ENCODE measurements at regions not wholly inside any gene's neighbourhood (a gene's known extent, or its start where the extent isn't known, plus 50 kb on each side); places are given as distances from the start of the nearest gene placed in this dataset.

DNA sequence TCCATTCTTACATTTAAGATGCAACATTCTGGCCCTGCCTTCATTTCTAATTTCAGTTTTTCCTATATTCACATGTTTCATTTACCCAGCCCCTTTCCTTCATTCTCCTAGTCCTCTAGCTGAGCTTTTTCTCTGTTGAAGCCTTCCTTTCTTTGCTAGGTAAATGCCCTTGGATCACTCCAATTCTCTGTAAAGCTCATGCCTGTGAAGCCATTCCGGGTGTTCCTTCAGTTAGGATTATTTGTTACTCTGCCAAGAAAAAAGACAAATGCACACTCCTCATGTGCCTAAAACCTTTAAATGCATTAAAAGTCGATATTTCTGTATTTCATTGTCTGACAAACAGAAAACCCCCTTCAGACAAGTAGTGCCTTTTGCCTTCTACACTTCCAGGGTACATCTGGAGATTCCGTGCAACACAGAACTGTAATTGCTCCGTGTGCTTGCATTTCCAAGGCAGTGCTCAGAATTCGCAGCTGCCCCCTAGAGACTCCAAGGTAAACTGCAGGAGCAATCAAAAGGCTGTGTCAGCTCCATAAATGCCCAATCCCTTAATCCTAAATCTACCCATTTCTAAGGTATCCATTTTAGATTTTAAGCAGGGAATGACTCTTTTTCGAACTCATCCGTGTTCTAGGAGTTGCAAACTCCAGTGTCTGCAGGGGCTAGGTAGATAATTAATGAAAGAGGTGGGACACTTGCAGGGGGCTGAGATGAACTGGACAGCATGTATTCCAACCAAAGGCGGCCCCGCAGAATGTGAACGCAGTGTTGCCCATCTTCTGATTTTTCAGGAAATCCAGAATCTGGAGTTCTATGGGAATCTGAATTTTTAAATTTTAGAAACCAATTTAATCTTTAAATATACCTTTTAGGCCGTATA, 320.2 kb downstream of the GRIN2B start:
- H3K36me3 ChIP-seq (ENCODE audit: control insufficient read depth, insufficient read depth, low read length): no peaks in the 10 kb centered on the region
- DNase-seq (ENCODE audit: low read depth): peak; percentile 38
- TF ChIP-seq, protein P1, sequence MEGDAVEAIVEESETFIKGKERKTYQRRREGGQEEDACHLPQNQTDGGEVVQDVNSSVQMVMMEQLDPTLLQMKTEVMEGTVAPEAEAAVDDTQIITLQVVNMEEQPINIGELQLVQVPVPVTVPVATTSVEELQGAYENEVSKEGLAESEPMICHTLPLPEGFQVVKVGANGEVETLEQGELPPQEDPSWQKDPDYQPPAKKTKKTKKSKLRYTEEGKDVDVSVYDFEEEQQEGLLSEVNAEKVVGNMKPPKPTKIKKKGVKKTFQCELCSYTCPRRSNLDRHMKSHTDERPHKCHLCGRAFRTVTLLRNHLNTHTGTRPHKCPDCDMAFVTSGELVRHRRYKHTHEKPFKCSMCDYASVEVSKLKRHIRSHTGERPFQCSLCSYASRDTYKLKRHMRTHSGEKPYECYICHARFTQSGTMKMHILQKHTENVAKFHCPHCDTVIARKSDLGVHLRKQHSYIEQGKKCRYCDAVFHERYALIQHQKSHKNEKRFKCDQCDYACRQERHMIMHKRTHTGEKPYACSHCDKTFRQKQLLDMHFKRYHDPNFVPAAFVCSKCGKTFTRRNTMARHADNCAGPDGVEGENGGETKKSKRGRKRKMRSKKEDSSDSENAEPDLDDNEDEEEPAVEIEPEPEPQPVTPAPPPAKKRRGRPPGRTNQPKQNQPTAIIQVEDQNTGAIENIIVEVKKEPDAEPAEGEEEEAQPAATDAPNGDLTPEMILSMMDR (IDR thresholded peaks at IDR 0.05; ENCODE audit: insufficient read depth, low read length, severe bottlenecking): peak; percentile 85
- peak; percentile 32 for FAIRE-seq
- no peak overlapping the region for H3K4me3 ChIP-seq (ENCODE audit: low read depth, low read length)
- H3K27me3 ChIP-seq (ENCODE audit: control insufficient read depth, insufficient read depth, low read length): no peaks in the 10 kb centered on the region

DNA sequence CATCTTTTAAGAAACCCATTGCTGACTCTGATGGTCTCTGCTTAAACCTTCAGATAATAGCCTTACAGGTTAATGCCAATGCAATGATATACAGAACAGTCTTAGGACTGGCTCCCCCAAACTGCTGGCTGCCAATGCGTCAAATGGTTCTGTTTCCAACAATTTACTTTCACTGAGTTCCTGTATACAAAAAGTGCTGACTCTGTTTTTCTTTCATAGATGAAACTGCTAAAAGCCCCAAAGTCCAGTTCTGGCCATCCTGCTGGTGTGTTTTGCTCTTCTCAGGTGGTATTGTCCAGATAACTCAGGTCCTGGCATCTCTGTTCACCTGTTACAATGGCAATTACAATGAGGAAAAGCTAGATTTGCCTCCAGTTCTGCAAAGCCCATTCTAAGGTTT, 326.9 kb downstream of the GRIN2B start:
- no peak for FAIRE-seq
- no peaks in the 10 kb centered on the region for H3K27me3 ChIP-seq (ENCODE audit: control insufficient read depth, insufficient read depth, low read length)
- TF ChIP-seq, protein P1 (IDR thresholded peaks at IDR 0.05; ENCODE audit: insufficient read depth, low read length, severe bottlenecking): no peak
- H3K4me3 ChIP-seq (ENCODE audit: low read depth, low read length): no peak overlapping the region
- H3K36me3 ChIP-seq (ENCODE audit: control insufficient read depth, insufficient read depth, low read length): no peaks in the 10 kb centered on the region
- no peak for DNase-seq (ENCODE audit: low read depth)

DNA sequence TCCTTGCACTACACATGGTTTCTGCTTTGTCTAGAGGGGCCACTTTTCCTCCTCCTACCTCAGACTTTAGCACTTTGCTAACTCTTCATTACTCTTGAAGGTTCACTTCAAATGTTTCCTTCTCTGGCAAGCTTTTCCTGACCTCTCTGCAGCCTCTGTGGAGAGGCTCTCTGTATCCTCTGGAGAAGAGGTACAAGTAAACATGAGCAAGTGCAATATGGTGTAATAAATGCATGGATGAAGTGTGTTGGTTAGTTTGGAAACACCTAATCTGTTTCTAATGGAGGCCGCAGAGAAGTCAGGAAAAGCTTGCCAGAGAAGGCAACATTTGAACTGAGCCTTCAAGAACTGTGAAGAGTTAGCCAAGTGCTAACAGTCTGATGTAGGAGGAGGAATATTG, 329.3 kb downstream of the GRIN2B start:
- FAIRE-seq (no peak), DNase-seq (ENCODE audit: low read depth) (no peak)
- H3K27me3 ChIP-seq (ENCODE audit: control insufficient read depth, insufficient read depth, low read length): no peaks in the 10 kb centered on the region
- H3K4me3 ChIP-seq (ENCODE audit: low read depth, low read length): no peak overlapping the region
- H3K36me3 ChIP-seq (ENCODE audit: control insufficient read depth, insufficient read depth, low read length): no peaks in the 10 kb centered on the region
- TF ChIP-seq, protein P1 (IDR thresholded peaks at IDR 0.05; ENCODE audit: insufficient read depth, low read length, severe bottlenecking): no peak

DNA sequence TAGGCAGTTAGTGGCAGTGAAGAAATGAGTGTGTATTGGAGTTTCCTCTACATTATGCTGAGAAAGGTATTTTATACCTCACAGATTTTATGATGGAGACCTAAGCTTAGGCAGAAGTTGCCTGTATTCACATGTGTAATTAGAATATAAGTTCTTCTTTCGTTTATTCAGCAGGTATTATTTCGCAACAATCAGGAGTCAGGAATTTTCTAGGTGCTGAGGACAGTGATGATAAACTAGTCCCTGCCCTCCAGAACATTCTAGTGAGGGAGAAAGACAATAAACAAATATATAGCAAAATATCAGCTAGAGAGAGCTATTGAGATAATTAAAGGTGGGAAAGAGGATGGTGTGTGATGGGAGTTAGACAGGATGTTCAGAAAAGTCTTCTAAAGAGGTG, 345.7 kb downstream of the GRIN2B start:
- FAIRE-seq: no peak

DNA sequence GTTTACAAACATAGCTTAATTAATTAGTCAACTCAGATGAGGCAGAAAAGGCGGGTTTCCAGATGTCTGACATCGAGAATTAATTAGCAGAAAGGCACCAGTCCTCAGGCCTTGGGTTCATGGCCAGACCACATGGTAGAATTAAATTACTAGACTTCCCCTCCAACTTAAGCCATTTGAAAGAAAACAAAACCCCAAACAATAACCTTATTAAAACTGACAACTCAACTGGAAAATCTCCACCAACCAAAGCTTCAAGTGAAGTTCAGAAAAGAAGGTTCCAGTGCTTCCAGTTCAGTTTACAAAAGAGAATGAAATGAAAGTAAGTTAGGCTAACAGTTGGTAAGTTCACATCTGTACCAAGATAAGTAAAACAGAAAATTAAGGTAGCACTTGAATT, 349.5 kb downstream of the GRIN2B start:
- Histone ChIP-seq H3K4me3 (ENCODE audit: low read depth, low read length) (no peak overlapping the region), H3K27me3 (ENCODE audit: control insufficient read depth, insufficient read depth, low read length) (no peaks in the 10 kb centered on the region), H3K36me3 (ENCODE audit: control insufficient read depth, insufficient read depth, low read length) (no peaks in the 10 kb centered on the region)
- DNase-seq (ENCODE audit: low read depth): no peak
- FAIRE-seq: no peak
- TF ChIP-seq, protein P1 (IDR thresholded peaks at IDR 0.05; ENCODE audit: insufficient read depth, low read length, severe bottlenecking): no peak

More for the DNA sequence above, 345.7 kb downstream of the GRIN2B start:
- H3K36me3 ChIP-seq (ENCODE audit: control insufficient read depth, insufficient read depth, low read length): no peaks in the 10 kb centered on the region
- no peak overlapping the region for H3K4me3 ChIP-seq (ENCODE audit: low read depth, low read length)
- no peaks in the 10 kb centered on the region for H3K27me3 ChIP-seq (ENCODE audit: control insufficient read depth, insufficient read depth, low read length)
- DNase-seq (ENCODE audit: low read depth): no peak
- TF ChIP-seq, protein P1 (IDR thresholded peaks at IDR 0.05; ENCODE audit: insufficient read depth, low read length, severe bottlenecking): no peak

Data from bronchial epithelial cell (primary cell).